ENCODE measurements at regions not wholly inside any gene's neighbourhood (a gene's known extent, or its start where the extent isn't known, plus 50 kb on each side); places are given as distances from the start of the nearest gene placed in this dataset.

- no peak for TF ChIP-seq RARB (CRISPR knock-in tag; IDR thresholded peaks at IDR 0.05)
- TF ChIP-seq TCF4 (CRISPR knock-in tag; IDR thresholded peaks at IDR 0.05; ENCODE audit: borderline replicate concordance), result no peak
- TF ChIP-seq ZFP30 (CRISPR knock-in tag; IDR thresholded peaks at IDR 0.05), result no peak
- TF ChIP-seq SNAI2 (CRISPR knock-in tag; IDR thresholded peaks at IDR 0.05), result no peak
- TF ChIP-seq ZNF565 (CRISPR knock-in tag; conservative IDR thresholded peaks at IDR 0.05; ENCODE audit: low read depth), result no peak
- no peak for TF ChIP-seq TOX (CRISPR knock-in tag; IDR thresholded peaks at IDR 0.05; ENCODE audit: borderline replicate concordance)
- TF ChIP-seq, protein P1, sequence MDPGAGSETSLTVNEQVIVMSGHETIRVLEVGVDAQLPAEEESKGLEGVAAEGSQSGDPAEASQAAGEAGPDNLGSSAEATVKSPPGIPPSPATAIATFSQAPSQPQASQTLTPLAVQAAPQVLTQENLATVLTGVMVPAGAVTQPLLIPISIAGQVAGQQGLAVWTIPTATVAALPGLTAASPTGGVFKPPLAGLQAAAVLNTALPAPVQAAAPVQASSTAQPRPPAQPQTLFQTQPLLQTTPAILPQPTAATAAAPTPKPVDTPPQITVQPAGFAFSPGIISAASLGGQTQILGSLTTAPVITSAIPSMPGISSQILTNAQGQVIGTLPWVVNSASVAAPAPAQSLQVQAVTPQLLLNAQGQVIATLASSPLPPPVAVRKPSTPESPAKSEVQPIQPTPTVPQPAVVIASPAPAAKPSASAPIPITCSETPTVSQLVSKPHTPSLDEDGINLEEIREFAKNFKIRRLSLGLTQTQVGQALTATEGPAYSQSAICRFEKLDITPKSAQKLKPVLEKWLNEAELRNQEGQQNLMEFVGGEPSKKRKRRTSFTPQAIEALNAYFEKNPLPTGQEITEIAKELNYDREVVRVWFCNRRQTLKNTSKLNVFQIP (CRISPR knock-in tag; IDR thresholded peaks at IDR 0.05; ENCODE audit: borderline replicate concordance, low read depth), result no peak
- no peak for TF ChIP-seq ZNF70 (CRISPR knock-in tag; IDR thresholded peaks at IDR 0.05)
- TF ChIP-seq OSR1 (CRISPR knock-in tag; IDR thresholded peaks at IDR 0.05), result no peak
- TF ChIP-seq, protein P2, sequence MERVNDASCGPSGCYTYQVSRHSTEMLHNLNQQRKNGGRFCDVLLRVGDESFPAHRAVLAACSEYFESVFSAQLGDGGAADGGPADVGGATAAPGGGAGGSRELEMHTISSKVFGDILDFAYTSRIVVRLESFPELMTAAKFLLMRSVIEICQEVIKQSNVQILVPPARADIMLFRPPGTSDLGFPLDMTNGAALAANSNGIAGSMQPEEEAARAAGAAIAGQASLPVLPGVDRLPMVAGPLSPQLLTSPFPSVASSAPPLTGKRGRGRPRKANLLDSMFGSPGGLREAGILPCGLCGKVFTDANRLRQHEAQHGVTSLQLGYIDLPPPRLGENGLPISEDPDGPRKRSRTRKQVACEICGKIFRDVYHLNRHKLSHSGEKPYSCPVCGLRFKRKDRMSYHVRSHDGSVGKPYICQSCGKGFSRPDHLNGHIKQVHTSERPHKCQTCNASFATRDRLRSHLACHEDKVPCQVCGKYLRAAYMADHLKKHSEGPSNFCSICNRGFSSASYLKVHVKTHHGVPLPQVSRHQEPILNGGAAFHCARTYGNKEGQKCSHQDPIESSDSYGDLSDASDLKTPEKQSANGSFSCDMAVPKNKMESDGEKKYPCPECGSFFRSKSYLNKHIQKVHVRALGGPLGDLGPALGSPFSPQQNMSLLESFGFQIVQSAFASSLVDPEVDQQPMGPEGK (CRISPR knock-in tag; IDR thresholded peaks at IDR 0.05; ENCODE audit: borderline replicate concordance), result no peak
- no peak for TF ChIP-seq ISL1 (CRISPR knock-in tag; IDR thresholded peaks at IDR 0.05)
- no peak for ATAC-seq
Observed at GRCh38 chr11:122486793-122487495, 168.6 kb upstream of the UBASH3B start.

GRCh38 chr11:122478986-122479385, 176.5 kb upstream of the UBASH3B start:
- no peak for ATAC-seq
- TF ChIP-seq TOX (CRISPR knock-in tag; IDR thresholded peaks at IDR 0.05; ENCODE audit: borderline replicate concordance) (no peak), ZFP3 (CRISPR knock-in tag; IDR thresholded peaks at IDR 0.05) (no peak), CSDC2 (CRISPR knock-in tag; IDR thresholded peaks at IDR 0.05) (no peak), GLIS3 (CRISPR knock-in tag; IDR thresholded peaks at IDR 0.05) (no peak), ESRRG (CRISPR knock-in tag; IDR thresholded peaks at IDR 0.05) (no peak), OSR1 (CRISPR knock-in tag; IDR thresholded peaks at IDR 0.05) (no peak), ARNTL (CRISPR knock-in tag; IDR thresholded peaks at IDR 0.05; ENCODE audit: borderline replicate concordance, low read depth) (no peak), ZFP30 (CRISPR knock-in tag; IDR thresholded peaks at IDR 0.05) (no peak), TSHZ2 (CRISPR knock-in tag; IDR thresholded peaks at IDR 0.05) (no peak), CREB5 (CRISPR knock-in tag; IDR thresholded peaks at IDR 0.05; ENCODE audit: low read depth) (no peak), RARB (CRISPR knock-in tag; IDR thresholded peaks at IDR 0.05) (no peak), ZNF8 (CRISPR knock-in tag; IDR thresholded peaks at IDR 0.05) (no peak), ZNF70 (CRISPR knock-in tag; IDR thresholded peaks at IDR 0.05) (no peak), PPARA (CRISPR knock-in tag; IDR thresholded peaks at IDR 0.05; ENCODE audit: borderline replicate concordance) (no peak), BACH2 (CRISPR knock-in tag; IDR thresholded peaks at IDR 0.05; ENCODE audit: borderline replicate concordance) (no peak), TCF4 (CRISPR knock-in tag; IDR thresholded peaks at IDR 0.05; ENCODE audit: borderline replicate concordance) (no peak)
- TF ChIP-seq, protein P1 (CRISPR knock-in tag; IDR thresholded peaks at IDR 0.05; ENCODE audit: borderline replicate concordance, low read depth), result no peak
- TF ChIP-seq, protein P2 (CRISPR knock-in tag; IDR thresholded peaks at IDR 0.05; ENCODE audit: borderline replicate concordance), result no peak
- TF ChIP-seq, protein P3, sequence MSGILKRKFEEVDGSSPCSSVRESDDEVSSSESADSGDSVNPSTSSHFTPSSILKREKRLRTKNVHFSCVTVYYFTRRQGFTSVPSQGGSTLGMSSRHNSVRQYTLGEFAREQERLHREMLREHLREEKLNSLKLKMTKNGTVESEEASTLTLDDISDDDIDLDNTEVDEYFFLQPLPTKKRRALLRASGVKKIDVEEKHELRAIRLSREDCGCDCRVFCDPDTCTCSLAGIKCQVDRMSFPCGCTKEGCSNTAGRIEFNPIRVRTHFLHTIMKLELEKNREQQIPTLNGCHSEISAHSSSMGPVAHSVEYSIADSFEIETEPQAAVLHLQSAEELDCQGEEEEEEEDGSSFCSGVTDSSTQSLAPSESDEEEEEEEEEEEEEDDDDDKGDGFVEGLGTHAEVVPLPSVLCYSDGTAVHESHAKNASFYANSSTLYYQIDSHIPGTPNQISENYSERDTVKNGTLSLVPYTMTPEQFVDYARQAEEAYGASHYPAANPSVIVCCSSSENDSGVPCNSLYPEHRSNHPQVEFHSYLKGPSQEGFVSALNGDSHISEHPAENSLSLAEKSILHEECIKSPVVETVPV (CRISPR knock-in tag; IDR thresholded peaks at IDR 0.05), result no peak

All from SK-N-SH treated with all-trans-retinoic acid at 6 μM for 48 hours (cell line).